ENCODE measurements at regions not wholly inside any gene's neighbourhood (a gene's known extent, or its start where the extent isn't known, plus 50 kb on each side); places are given as distances from the start of the nearest gene placed in this dataset.
"Not testable (repeated sequence)": the region's sequence is repeated elsewhere in the genome, so short reads cannot be mapped to it uniquely, and the experiment has no call there.

DNA sequence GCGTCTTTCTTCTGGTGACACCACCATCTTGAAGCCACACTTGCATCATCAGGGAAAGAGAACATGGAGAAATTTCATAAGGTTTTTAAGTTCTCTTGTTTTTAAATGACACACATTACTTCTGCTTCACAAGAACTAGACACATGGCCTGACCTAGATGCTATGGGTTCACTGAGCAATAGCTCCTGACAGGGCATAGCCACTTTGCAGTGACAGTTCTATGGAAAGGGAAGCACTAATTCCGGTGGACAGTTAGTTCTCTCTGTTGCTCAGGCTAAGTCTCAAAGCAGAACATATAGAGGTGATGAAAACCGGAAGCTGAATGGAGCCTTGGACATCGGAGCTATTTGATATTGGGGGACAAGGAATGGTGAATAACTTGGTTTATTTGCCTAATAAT, 940.1 kb upstream of the WWC1 start:
- no peak for DNase-seq

DNA sequence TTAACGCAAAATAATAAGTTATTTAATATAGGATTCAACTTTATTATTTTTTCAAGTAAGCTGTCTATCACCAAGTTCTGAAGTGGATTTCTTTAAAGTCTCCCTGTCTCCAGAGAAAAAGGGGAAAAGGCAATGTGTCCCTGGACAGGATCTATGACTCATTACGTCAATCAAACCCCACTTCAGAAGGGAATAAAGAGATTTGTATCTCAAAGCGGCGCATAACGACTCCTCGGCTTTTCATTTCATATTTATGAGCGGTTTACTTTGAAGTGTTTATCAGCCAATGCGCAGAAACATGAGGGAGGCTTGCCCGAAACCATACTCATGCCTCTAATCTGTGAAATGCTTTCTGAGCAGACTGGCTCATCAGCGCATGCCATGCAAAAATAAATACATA, 938.6 kb upstream of the WWC1 start:
- DNase-seq, result no peak

DNA sequence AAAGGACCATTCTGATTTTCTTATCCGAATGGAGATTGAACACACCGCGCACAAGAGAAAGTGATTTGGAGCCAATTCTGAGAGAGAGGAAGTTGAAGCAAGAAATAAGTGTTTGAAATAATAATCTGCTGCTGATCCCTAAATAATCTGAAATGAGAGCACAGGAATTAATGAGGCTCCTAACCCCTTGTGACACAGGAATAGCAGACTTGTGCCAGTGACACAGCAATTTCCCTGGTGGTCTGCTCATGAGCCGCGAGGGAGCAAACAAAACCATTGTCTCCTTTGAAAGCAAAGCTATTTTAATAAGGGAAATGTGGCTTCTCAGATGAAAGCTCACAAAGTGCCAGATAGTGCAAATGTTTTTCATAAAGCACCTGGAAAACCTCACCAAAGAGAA, 936.1 kb upstream of the WWC1 start:
- DNase-seq, result no peak

DNA sequence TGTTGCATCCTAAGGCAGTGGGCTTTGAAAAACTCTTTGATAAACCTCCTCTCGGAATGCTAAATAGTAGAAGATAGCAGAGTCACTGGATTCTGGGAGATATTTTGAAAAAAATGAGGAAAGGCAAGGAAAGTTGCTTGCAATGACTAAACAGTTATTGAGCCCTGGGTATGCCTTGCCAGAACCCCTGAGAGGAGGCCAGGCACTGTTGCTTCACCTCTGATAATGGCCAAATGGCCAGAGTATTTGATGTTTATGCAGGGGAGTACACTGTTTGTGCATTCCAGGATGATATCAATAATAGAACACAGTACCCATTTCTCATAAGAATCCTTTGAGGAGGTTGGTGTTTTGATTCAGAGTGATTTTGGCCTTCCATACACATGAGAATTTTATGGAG, 935.1 kb upstream of the WWC1 start:
- DNase-seq, result no peak

DNA sequence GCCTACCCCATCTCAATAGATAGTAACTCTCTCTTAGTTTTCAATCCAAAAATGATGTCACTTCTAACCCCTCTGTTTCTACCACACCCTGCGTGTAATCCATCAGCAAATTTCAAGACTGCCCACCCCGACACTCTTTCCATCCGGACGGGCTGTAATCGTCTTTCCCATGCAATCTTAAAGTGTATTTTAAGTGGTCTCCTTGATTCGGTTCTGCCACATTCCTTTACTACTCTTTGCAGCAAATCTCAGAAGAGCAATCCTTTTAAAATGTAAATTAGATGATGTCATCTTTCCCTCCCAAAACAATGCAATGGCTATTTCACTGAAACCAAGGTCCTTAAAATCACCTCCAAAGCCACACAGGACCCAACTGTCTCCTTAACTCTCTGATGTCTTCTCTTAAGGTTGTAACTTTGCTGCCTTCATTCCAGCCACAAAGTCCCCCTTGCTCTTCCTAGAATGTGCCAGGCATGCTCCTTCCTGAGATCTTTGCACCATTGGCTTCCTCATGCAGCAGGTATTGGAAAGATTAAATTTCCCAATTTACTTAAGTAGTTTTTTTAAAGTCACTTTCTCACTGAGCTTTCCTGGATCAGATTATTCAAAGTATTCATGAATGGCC, 932.5 kb upstream of the WWC1 start:
- DNase-seq, result no peak

DNA sequence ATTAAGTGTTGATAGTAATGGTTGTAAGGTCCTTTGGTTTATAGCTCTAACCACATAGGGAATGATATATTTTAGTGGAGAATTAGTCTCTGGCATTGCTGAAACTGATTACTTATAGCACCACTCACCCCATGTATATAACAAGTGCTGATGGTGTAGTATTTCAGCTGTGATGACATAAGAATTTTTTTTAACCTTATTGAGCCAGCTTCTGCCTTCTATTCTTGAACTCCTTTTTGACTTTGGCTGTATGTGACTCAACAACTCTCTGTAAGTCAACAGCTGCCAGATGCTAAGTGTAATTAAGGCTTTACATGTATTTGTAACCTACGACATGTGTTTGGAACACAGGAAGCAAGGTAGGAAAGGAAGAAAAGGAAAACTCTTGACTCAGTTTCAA, 929.6 kb upstream of the WWC1 start:
- DNase-seq, result no peak

DNA sequence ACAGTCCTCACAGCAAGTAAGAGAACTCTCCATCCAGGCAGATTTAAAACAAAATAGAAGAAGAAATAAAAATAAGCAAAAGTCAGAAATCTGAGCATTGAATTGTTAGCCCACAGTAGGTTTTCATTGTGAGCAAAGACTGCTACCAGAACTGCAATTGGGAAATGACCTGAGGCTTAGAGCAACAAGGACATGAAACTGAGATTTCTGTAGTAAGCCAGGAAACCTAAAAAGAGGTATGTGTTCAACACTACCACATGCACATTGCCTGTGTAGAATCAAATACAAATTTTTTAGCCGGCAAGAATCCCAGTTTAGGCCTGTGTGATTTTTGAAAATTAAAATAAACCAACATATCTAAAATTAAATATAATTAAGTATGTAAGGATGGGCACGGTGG, 928.4 kb upstream of the WWC1 start:
- no peak for DNase-seq

DNA sequence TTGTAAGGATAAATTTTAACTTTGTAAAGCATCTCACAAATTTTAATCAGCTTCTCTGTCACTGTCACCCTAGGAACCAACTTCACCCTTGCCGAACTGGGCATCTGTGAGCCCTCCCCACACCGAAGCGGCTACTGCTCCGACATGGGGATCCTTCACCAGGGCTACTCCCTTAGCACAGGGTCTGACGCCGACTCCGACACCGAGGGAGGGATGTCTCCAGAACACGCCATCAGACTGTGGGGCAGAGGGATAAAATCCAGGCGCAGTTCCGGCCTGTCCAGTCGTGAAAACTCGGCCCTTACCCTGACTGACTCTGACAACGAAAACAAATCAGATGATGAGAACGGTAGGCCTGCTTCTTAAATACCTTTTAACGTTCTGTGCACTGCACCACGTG, 916.3 kb upstream of the WWC1 start:
- DNase-seq, result no peak

DNA sequence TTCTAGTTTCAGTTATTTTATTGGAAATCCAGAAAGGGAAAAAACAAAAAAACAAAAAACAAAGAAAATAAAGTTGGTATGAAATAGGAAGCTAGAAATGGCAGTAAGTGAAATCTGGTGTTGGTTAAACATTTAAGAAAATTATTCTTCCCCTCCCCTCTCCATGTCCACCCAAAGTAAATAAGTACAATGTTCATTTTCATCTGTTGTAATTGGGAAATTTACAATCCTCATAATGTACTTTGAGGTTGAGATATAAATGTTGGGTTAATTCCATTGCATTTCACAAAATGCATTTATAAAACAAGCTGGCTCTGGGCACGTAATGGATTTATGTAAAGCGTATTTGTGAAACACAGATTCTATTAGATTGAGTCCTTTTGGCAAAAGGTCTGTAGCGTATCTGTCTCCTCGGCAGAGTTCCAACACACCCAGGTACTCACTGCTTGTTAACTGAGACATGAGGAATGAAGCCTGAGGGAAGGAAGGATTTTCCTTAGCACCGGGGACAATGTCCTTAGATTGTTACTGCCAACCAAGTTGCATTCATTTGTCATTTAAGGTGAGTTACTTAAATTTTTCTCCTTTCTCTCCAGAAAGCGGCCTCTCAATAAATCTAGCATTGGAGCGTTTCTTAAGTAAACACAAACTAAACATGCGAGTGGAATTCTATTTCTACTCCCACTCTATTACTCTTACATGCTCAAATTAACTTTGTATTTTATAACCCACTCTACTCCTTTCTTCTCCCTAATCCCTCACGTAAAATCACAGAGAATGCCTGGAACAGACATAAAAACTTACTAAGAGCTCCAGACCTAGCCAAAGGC, 912.3 kb upstream of the WWC1 start:
- no peak for DNase-seq

DNA sequence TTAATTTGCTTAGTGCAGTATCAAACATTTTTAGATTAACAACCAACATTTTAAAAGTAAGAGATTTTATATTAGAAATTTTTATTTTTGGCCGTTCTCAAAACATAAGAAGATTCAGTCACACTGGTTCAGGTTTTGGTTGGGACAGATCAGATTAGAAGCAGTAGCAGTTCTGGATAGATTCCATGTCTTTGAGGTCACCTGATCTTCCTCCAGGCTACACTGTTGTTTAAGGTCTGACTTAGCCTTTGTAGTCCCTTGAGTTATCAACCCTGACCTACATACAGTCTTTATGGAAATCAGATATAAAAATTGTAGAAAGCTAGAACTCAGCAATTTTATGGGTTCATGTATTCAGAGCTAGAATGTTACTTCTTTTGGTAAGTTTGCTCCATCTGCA, 910.0 kb upstream of the WWC1 start:
- DNase-seq, result no peak

DNA sequence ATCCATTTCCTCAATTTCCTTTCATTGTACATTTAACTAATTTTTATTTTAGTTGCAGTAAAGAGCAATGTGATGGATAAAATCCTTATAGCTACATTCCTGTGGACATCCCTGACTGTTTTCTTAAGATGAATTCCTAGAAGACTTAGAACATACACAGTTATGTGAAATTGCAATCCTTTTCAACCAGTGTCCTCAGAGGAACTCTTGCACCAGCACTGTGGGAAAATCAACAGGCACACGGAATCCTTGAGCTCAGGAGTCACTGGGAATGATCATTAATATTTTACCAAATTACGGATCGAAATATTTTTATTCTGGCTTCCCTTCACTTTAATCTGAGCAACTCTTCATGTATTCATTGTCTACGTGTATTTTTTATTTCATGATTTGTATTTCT, 901.9 kb upstream of the WWC1 start:
- DNase-seq, result no peak

DNA sequence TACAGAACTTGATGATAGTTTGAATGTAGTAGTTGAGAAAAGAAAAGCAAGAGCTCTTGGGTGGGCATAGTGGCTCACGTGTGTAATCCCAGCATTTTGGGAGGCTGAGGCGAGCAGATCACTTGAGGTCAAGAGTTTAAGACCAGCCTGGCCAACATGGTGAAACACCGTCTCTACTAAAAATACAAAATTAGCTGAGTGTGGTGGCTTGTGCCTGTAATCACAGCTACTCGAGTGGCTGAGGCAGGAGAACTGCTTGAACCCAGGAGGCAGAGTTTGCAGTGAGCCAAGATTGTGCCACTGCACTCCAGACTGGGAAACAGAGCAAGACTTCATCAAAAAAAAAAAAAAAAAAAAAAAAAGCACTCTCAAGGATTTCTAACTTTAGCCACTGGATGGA, 900.2 kb upstream of the WWC1 start:
- DNase-seq, result not testable (repeated sequence)

DNA sequence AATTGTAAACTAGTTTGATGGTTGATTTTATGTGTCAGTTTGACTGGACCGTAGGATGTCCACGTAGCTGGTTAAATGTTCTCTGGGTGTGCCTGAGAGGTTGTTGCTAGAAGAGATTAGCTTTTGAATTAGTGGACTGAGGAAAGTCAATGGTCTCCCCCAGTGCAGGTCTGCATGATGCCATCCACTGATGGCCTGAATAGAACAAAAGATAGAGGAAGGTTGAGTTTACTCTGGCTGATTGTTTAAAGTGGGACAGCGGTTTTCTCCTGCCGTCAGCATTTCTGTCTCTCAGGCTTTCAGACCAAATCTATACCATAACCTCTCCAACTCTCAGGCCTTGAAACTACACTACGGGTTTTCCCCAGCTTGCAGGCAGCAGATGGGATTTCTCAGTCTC, 899.2 kb upstream of the WWC1 start:
- DNase-seq, result no peak

DNA sequence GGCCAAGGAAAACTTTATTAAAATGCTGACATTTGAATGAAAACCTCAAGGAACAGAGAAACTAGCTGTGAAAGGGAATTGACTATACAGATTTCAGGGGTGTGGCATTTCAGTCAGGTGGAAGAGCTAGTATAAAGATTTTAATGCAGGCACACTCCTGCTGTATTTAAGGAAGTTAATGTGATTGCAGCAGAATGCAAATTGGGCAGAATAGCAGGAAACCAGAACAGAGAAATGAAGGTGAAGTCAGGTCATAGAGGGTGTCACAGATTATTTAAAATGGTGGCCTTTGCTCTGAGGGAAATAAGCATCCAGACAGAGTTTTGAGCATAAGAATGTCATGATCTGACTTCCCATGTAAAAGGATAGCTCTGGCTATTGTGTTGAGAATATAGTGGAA, 898.1 kb upstream of the WWC1 start:
- no peak for DNase-seq

DNA sequence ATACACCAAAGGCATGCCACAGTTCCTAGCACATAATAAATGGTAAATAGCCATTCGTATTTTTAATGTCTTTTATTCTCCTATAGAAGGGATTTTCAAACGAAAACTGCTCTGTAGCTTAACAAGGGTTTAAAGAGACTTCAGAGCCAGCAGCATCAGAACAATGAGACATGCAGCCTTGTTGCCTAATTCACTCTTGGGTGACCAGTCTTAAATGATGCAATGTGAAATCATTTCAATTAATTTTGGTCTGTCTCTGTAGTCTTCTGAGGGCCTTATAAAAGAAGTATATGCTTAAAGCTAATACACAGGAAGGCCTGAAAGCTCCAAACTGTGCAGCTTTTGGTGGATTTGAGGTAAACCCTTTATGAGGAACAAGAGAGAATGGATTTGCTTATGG, 888.8 kb upstream of the WWC1 start:
- DNase-seq, result no peak

DNA sequence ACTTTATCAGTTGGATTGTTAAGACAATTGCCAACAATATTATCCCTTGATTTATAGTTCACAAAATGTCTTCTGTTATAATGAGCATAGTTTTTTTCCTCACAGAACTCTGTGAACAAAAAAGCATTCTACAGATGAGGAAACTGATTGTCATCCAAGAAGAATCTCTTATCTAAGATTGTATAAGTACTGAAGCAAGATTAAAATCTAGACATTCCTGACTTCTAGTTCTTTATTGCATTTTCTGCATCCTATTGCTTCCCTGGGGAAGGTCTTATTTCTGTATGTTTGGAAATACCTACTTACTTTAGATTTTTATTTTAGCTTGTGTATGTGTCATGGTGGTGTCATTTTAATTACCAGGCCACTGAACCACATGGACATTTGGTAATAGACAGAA, 884.9 kb upstream of the WWC1 start:
- DNase-seq, result no peak

DNA sequence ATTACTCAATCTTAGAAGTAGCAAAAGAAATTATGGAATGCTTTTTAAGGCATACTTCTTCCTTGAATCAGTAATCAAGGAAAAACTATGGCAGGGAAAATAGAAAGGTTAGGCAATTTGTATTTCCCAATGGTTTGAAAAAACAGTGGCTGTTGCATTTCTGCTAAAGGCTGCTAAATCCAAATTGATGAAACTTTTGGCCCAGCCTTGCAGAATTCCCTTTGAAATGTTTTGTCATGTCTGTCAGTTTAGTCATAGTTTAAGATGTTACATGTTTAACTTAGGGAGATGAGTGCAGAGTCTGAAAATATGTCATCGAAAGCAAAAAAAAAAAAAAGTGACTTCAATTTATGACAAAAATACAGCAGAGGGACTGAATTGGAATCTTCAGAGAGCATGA, 878.9 kb upstream of the WWC1 start:
- DNase-seq, result no peak

DNA sequence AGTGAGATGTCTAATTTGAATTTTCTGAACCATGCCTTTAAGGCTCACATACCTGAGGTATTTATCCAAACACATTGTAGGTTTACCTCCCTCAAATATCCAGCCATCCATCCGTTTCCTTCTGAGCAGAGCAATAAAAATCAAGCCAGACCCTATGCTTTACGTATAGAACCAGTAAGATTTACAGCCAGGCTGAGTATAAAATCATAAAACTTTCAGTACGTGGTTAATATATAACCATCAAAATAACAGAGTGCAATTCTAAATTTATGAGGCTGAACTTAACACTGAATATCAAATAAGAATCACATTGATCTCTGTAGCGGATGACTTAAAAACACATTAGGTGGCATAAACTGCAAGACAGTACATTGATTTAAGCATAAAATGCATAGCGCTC, 877.9 kb upstream of the WWC1 start:
- DNase-seq, result no peak

DNA sequence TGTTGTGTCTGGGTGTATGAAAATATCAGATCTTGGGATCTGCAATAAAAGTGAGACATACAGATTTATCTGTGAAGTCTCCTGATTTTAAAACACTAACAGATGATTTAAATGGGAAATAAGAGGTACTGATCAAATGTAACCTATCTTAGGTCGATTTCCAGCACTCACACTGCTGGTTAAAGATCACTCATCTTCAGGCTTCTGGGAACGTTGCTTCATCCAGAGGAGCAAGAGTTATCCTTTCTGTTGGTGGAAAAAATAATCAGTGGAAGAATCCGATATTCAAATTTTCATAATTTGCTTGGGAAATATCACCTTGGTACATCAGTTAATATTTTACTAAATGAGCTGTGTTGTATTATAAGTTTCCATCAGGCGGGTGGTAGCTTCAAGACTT, 876.8 kb upstream of the WWC1 start:
- DNase-seq, result no peak

DNA sequence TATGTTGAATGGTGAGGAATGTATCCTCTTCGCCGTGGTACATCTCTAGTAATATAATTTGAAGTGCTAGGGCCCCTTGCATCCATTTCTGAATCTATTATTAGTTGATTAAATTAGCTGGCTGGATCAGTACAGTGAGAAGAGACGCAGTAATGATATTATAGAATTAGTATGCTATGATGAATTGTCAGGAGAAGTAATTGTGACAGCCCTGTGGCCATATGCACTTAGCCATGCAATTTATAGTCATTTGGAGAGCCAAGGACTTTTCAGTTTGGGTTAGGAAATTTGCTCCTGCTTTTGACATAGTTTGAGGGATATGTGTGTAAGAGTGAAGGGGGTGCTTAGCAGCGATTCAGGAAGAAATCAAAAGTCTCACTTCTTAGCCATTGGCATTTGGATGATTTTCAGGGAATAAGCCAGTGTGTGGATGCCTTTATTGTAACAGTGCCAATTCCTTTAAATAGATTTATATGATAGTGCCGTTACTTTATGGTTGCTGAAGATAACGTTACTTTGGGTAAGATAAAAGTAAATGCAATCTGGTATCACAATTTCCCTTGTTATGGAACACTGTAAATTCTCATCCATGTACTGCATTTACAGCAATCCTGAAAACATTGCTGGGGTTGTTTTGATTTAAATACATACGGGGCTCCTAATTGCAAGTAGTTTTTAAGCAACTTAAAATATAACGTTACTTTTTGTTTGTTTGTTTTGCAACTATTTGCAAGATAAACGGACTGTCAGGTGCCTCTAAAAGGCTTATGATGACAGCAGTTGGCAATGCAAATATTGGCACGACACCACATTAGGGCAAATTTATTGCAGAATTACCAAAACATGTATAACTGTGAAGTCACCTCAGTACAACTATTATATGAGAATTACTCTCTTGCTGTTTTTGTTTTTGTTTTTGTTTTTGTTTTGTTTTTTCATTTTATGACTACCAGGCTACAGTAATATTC, 875.4 kb upstream of the WWC1 start:
- no peak for DNase-seq

DNA sequence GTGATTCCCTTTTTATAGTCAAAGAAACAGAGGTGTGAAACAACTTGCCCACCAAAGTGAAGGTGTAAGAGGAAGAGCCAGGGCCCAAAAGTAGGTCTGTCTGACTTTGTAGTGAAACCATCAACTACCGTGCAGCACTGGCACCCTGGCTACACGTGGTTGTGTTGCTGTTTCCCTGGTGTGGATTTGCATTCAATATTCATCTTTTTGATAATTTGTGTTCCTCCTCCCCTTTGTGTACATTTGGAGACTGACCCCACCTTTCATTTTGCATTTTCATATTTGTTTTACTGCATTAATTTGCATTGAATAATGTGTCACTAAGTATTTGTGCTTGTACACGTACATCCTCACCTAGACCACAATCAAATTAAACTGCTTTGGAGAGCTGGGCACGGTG, 873.8 kb upstream of the WWC1 start:
- DNase-seq, result no peak

DNA sequence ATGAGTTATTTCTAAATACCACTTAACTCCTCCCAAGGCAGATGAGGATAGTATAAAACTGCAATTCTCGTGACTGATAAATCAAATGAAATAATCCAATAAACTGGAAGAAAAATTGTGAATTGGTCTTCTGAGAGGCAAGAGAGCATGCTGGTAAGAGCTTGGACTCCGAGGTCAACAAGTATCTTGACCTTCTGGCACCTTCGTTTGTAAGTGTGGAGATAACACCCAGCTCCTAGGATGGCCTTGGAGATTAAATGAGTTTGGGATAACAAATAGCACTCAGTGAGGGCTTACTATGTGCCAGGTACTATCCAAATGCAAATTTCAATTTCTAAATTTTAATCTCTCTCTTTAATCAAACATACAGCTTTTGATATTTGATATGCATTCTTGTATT, 866.3 kb upstream of the WWC1 start:
- DNase-seq, result no peak

DNA sequence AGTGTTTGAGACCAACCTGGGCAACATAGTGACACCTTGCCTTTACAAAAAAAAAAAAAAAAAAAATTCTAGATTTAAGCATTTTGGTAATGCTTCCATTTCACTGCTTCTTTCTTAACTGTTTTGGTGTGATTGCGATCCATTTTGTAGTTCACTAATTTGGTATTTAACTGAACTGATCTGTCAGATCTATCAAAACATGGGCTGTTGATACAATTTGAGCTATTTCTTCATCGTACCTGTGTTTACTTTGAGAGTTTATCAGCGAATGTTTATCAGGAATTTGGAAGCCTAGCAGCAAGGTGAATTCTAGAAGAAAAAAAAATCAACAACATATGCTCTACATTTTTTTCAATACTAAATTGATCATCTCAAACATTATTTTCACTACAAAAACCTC, 864.9 kb upstream of the WWC1 start:
- DNase-seq, result no peak

DNA sequence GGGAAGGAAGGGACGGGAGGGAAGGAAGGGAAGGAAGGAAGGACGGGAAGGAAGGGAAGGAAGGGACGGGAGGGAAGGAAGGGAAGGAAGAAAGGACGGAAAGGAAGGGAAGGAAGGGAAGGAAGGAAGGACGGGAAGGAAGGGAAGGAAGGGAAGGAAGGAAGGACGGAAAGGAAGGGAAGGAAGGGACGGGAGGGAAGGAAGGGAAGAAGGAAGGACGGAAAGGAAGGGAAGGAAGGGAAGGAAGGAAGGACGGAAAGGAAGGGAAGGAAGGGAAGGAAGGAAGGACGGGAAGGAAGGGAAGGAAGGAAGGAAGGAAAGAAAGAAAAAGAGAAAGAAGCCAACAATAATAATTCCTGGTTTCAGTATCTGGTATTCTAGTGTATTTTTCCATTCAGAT, 863.8 kb upstream of the WWC1 start:
- not testable (repeated sequence) for DNase-seq

All from CD4-positive, alpha-beta T cell treated with Interleukin-6 for 4 hours (primary cell).